ENCODE measurements at regions not wholly inside any gene's neighbourhood (a gene's known extent, or its start where the extent isn't known, plus 50 kb on each side); places are given as distances from the start of the nearest gene placed in this dataset.

DNA sequence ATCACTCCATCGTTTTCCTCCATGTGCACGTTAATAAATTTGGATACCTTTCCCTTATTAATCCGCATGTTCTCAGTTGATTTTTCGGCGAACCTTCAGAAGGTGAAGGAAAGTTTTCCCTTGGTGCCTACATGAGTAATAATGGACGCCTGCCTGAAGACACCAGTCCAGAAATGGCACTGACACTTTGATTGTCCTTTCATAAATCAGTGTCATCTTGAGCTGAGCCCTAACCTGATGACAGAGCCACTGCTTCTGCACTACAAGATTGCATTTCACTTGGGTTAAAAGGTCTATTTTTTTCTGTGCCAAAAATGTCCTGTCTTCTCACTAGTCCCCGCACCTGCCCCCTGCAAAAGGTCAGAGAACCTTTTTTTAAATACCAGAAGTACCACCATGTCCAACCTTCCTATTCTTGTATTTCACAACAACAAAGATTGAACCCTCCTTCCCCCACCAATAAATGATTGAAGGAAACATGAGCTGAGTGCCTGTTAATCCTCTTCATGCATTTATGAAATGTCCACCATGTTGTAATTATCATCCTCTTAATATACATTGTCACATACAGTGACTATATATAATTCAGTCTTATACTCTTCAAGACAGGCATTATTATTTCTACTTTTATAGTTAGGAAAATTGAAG, 219.9 kb upstream of the UBASH3B start:
- TF ChIP-seq, protein P1, sequence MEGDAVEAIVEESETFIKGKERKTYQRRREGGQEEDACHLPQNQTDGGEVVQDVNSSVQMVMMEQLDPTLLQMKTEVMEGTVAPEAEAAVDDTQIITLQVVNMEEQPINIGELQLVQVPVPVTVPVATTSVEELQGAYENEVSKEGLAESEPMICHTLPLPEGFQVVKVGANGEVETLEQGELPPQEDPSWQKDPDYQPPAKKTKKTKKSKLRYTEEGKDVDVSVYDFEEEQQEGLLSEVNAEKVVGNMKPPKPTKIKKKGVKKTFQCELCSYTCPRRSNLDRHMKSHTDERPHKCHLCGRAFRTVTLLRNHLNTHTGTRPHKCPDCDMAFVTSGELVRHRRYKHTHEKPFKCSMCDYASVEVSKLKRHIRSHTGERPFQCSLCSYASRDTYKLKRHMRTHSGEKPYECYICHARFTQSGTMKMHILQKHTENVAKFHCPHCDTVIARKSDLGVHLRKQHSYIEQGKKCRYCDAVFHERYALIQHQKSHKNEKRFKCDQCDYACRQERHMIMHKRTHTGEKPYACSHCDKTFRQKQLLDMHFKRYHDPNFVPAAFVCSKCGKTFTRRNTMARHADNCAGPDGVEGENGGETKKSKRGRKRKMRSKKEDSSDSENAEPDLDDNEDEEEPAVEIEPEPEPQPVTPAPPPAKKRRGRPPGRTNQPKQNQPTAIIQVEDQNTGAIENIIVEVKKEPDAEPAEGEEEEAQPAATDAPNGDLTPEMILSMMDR (IDR thresholded peaks at IDR 0.05; ENCODE audit: insufficient read depth, low read depth, low read length) = no peak
- no peak for TF ChIP-seq EZH2 (IDR thresholded peaks at IDR 0.05; ENCODE audit: insufficient read depth, low read length)

Data from astrocyte (in vitro differentiated cells and primary cell).